Smooth muscle cell (in vitro differentiated cells): ENCODE measurements at regions not wholly inside any gene's neighbourhood (a gene's known extent, or its start where the extent isn't known, plus 50 kb on each side); places are given as distances from the start of the nearest gene placed in this dataset.

Experiments used
- DNase-seq: peaks from one replicate; lab custom pipeline; 2025; ENCODE audit not compliant: unreplicated experiment; lab: John Stamatoyannopoulos, UW
- H2AFZ ChIP-seq: fragments of 200-600 bp; sonication (generic); 2 replicates; pipeline ENCODE4 v1.6.0; 2016; ENCODE audit warnings: antibody characterized with exemption, low read depth, mild to moderate bottlenecking
- H3F3A ChIP-seq: fragments of 200-600 bp; sonication (generic); 2 replicates; pipeline ENCODE4 v1.6.0; 2017; ENCODE audit warnings: antibody characterized with exemption, low read depth
- H3K27ac ChIP-seq: fragments of 200-600 bp; sonication (generic); 2 replicates; pipeline ENCODE4 v1.5.1; 2016; ENCODE audit warnings: low read depth, mild to moderate bottlenecking
- H3K27me3 ChIP-seq: fragments of 200-600 bp; sonication (generic); 2 replicates; pipeline ENCODE4 v1.6.1; 2016; ENCODE audit warnings: low read depth, mild to moderate bottlenecking
- H3K36me3 ChIP-seq: fragments of 200-600 bp; sonication (generic); 2 replicates; pipeline ENCODE4 v1.5.1; 2016; ENCODE audit warnings: low read depth
- H3K4me1 ChIP-seq: fragments of 200-600 bp; sonication (generic); 2 replicates; pipeline ENCODE4 v1.5.1; 2016; ENCODE audit warnings: low read depth
- H3K4me2 ChIP-seq: fragments of 200-600 bp; sonication (generic); 2 replicates; pipeline ENCODE4 v1.6.0; 2016; ENCODE audit warnings: mild to moderate bottlenecking
- H3K4me3 ChIP-seq: fragments of 200-600 bp; sonication (generic); 2 replicates; pipeline ENCODE4 v1.5.1; 2016; ENCODE audit warnings: mild to moderate bottlenecking
- H3K79me2 ChIP-seq: fragments of 200-600 bp; sonication (generic); 2 replicates; pipeline ENCODE4 v1.6.0; 2016; ENCODE audit warnings: low read depth, mild to moderate bottlenecking
- H3K9ac ChIP-seq: fragments of 200-600 bp; sonication (generic); 2 replicates; pipeline ENCODE4 v1.6.0; 2016; ENCODE audit warnings: low read depth
- H3K9me3 ChIP-seq: fragments of 200-600 bp; sonication (generic); replicated peaks from 2 replicates; pipeline ENCODE4 v1.5.1; 2016; ENCODE audit warnings: low read depth
- H4K20me1 ChIP-seq: fragments of 200-600 bp; sonication (generic); 2 replicates; pipeline ENCODE4 v1.6.0; 2016; ENCODE audit warnings: low read depth
- WGBS: methylation state at CpG from one replicate; pipeline ENCODE4 v1.1.7; 2016; ENCODE audit warnings: low lambda C conversion rate; 5-methylcytosine and 5-hydroxymethylcytosine counted together
- TF ChIP-seq, protein P1 (sequence below): fragments of 200-600 bp; sonication (generic); IDR thresholded peaks from 2 replicates; pipeline ENCODE4 v1.5.1; 2017; ENCODE audit warnings: borderline replicate concordance, mild to moderate bottlenecking, antibody characterized with exemption; ENCODE audit not compliant: insufficient read depth, poor library complexity, severe bottlenecking

GRCh38 chr15:69841113-69841828, 256.4 kb downstream of the TLE3 start:
- no peak overlapping the region for H3K4me3 ChIP-seq
- no peak overlapping the region for H3K4me2 ChIP-seq
- H4K20me1 ChIP-seq: no peaks in the 10 kb centered on the region
- no peak overlapping the region for H3K27ac ChIP-seq
- no peaks in the 10 kb centered on the region for H3F3A ChIP-seq
- TF ChIP-seq, protein P1, sequence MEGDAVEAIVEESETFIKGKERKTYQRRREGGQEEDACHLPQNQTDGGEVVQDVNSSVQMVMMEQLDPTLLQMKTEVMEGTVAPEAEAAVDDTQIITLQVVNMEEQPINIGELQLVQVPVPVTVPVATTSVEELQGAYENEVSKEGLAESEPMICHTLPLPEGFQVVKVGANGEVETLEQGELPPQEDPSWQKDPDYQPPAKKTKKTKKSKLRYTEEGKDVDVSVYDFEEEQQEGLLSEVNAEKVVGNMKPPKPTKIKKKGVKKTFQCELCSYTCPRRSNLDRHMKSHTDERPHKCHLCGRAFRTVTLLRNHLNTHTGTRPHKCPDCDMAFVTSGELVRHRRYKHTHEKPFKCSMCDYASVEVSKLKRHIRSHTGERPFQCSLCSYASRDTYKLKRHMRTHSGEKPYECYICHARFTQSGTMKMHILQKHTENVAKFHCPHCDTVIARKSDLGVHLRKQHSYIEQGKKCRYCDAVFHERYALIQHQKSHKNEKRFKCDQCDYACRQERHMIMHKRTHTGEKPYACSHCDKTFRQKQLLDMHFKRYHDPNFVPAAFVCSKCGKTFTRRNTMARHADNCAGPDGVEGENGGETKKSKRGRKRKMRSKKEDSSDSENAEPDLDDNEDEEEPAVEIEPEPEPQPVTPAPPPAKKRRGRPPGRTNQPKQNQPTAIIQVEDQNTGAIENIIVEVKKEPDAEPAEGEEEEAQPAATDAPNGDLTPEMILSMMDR: no peak
- H3K36me3 ChIP-seq: no peaks in the 10 kb centered on the region
- H3K9me3 ChIP-seq: no peaks in the 10 kb centered on the region
- H3K27me3 ChIP-seq: no peaks in the 10 kb centered on the region
- no peaks in the 10 kb centered on the region for H3K4me1 ChIP-seq
- no peaks in the 10 kb centered on the region for H3K79me2 ChIP-seq
- DNase-seq: no peak
- no peak overlapping the region for H3K9ac ChIP-seq
- 83% methylated on average over 21 of the region's 21 CpGs for WGBS
- H2AFZ ChIP-seq: no peak overlapping the region

DNA sequence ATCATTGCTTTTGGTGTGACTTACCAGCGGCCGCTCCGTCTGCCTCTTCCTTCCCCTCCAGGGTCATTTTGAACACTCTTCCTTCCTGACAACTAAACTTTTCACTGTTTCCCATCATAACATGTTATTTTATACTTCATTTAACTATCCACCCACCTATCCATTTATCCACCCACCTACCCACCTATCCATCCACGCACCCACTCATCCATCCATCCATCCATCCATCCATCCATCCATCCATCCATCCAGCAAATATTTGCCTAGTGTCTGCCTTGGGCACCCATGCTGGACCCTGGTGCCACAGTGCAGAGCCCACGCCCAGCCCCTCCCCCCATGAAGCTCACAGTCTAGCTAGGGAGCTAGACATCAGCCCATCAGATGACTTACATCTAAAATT, 254.9 kb downstream of the TLE3 start:
- WGBS: 94% methylated on average over 5 of the region's 5 CpGs
- no peaks in the 10 kb centered on the region for H3K36me3 ChIP-seq
- H2AFZ ChIP-seq: no peak overlapping the region
- H3K27ac ChIP-seq: no peak overlapping the region
- no peaks in the 10 kb centered on the region for H3K79me2 ChIP-seq
- H3K4me1 ChIP-seq: no peaks in the 10 kb centered on the region
- H3K9ac ChIP-seq: no peak overlapping the region
- no peak overlapping the region for H3K4me2 ChIP-seq
- H3F3A ChIP-seq: no peaks in the 10 kb centered on the region
- no peaks in the 10 kb centered on the region for H3K27me3 ChIP-seq
- no peak for DNase-seq
- H3K4me3 ChIP-seq: no peak overlapping the region
- TF ChIP-seq, protein P1: no peak
- no peaks in the 10 kb centered on the region for H4K20me1 ChIP-seq
- H3K9me3 ChIP-seq: no peaks in the 10 kb centered on the region

DNA sequence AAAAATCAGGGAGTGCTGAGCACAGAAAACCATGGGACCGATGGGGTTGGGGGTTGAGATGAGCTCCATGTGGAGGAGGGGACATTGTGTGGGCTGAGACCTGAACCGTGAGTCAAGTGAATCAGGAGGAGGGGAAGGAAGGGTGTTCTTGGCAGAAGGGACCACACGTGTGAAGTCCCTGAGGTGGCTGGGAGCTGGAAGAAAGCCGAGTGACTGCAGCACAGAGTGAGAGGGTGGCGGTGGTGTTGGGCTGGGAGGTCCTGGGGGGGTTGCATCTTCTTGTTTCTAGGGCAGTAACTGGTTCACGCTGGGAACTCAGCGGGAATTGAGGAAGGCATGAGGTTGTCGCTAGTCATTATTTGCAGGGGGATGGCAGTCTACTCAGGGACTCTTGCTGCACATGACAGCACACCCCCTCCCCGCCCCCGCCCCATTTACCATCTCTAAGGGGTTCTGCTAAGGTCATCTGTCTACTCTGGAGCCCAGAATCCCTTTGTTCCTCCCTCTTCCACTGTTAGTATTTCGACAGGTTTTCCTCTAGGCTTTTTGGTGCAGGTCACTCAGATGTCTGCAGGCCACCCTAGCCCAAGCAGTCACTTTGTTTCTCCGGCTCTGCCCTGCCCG, 254.3 kb downstream of the TLE3 start:
- no peaks in the 10 kb centered on the region for H3K9me3 ChIP-seq
- H2AFZ ChIP-seq: no peak overlapping the region
- H3K4me3 ChIP-seq: no peak overlapping the region
- TF ChIP-seq, protein P1: no peak
- WGBS: 88% methylated on average over 10 of the region's 13 CpGs
- peaks cover 3% of the 10 kb centered on the region for H3F3A ChIP-seq
- H3K79me2 ChIP-seq: no peaks in the 10 kb centered on the region
- H4K20me1 ChIP-seq: no peaks in the 10 kb centered on the region
- no peaks in the 10 kb centered on the region for H3K36me3 ChIP-seq
- no peak overlapping the region for H3K4me2 ChIP-seq
- no peak overlapping the region for H3K27ac ChIP-seq
- H3K4me1 ChIP-seq: no peaks in the 10 kb centered on the region
- no peak overlapping the region for H3K9ac ChIP-seq
- no peaks in the 10 kb centered on the region for H3K27me3 ChIP-seq
- DNase-seq: no peak

DNA sequence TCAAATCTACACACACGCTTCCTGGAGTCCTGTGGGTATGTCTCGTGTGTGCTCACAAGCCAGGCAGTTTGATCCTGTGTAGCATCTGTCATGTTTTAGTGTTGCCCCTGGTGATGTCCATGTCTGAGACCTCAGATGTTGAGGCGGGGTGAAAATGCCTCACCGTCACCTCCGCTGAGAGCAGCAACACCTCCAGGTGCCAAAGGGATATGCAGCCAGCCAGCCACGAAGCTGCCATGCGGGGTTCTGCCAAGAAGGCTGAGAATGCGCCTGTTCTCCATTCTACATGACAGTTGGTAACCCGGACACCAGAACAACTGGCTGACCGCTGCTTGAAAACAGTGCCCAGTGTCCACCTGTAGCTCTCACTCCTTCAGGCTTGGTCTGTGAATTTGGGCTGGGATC, 253.8 kb downstream of the TLE3 start:
- no peaks in the 10 kb centered on the region for H3K79me2 ChIP-seq
- no peak overlapping the region for H3K27ac ChIP-seq
- H4K20me1 ChIP-seq: no peaks in the 10 kb centered on the region
- TF ChIP-seq, protein P1: no peak
- H3K27me3 ChIP-seq: no peaks in the 10 kb centered on the region
- no peaks in the 10 kb centered on the region for H3K9me3 ChIP-seq
- 91% methylated on average over 10 of the region's 10 CpGs for WGBS
- DNase-seq: no peak
- H3K36me3 ChIP-seq: no peaks in the 10 kb centered on the region
- H3K9ac ChIP-seq: no peak overlapping the region
- H3K4me1 ChIP-seq: no peaks in the 10 kb centered on the region
- no peak overlapping the region for H3K4me3 ChIP-seq
- no peak overlapping the region for H2AFZ ChIP-seq
- no peak overlapping the region for H3K4me2 ChIP-seq
- H3F3A ChIP-seq: peaks cover 8% of the 10 kb centered on the region
